Ascending aorta (tissue), 2 donors: ENCODE measurements at regions not wholly inside any gene's neighbourhood (a gene's known extent, or its start where the extent isn't known, plus 50 kb on each side); places are given as distances from the start of the nearest gene placed in this dataset.

Experiments used
- DNase-seq, 2 donors: peaks; one replicate each; pipeline ENCODE4 v3.0.0-alpha.2; 2019; ENCODE audit warnings: low spot score in 2 of 2
- H3K27ac ChIP-seq, 2 donors: fragments of 200-600 bp; sonication (generic); one replicate each; pipeline ENCODE4 v1.5.1; 2016 to 2017; ENCODE audit warnings: mild to moderate bottlenecking in 1 of 2
- H3K27me3 ChIP-seq: fragments of 200-600 bp; sonication (generic); one replicate; pipeline ENCODE4 v1.5.1; 2017
- H3K36me3 ChIP-seq, 2 donors: fragments of 200-600 bp; sonication (generic); one replicate each; pipeline ENCODE4 v1.5.1; 2016
- H3K4me1 ChIP-seq, 2 donors: fragments of 200-600 bp; sonication (generic); one replicate each; pipeline ENCODE4 v1.5.1; 2016 to 2017; ENCODE audit warnings: mild to moderate bottlenecking in 1 of 2
- H3K4me3 ChIP-seq, 2 donors: fragments of 200-600 bp; sonication (generic); one replicate each; pipeline ENCODE4 v1.5.1; 2016 to 2017; ENCODE audit warnings: mild to moderate bottlenecking in 1 of 2
- H3K9me3 ChIP-seq, 2 donors: fragments of 200-600 bp; sonication (generic); one replicate each; pipeline ENCODE4 v1.5.1; 2016
- intact Hi-C: fragments of 100-400 bp; cut with DNase I; formaldehyde crosslinking; loops from one replicate; pipeline ENCODE4 v1.15.1; 2023
- TF ChIP-seq, protein P1 (sequence below), 3 experiments: fragments of 200-600 bp in 2 of 3; fragments of 450-650 bp in 1 of 3; sonication (generic) in 2 of 3; IDR thresholded peaks; one replicate each; pipeline ENCODE4 v1.5.1; 2016 to 2019; ENCODE audit warnings: antibody characterized with exemption in 3 of 3, mild to moderate bottlenecking in 1 of 3, moderate library complexity in 1 of 3

DNA sequence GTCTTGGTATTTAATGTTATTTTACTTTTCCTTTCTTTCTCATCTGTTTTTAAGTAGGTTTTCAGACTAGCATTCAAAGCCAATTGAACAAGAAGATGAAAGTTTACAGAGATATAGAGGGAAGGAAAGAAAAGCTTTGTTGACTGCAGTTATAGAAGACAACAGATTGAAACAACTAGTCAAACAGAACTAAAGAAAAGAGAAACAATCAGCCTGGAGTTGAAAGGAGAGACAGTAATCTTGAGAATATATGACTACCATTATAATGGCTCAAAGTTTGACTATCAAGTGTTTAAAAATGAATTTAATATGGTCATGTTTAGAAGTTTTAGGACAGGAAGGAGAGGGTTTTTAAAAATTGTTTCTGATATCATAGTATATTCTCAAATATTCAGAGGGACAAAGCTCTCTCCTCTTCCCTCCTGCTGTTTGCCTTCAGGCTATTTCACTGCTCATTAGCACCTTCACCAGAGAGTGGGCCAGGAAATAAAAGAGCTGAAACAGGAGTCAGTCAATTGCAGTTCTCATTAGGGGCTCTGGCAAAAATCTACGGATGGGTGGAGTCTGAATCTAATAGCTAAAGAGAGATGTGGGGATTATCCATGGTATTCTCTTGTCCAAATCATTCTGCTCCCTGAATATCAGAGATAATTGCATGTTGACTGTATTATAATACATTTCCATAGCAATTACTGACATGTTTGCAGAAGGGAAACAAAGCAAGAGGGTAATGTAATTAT is 577.8 kb downstream of the BRINP3 start:
- H3K4me3 ChIP-seq: no peak overlapping the region
- no peaks in the 10 kb centered on the region for H3K9me3 ChIP-seq
- no peak overlapping the region for H3K27ac ChIP-seq
- no peaks in the 10 kb centered on the region for H3K27me3 ChIP-seq
- H3K36me3 ChIP-seq: no peaks in the 10 kb centered on the region
- H3K4me1 ChIP-seq: no peaks in the 10 kb centered on the region
- no peak for DNase-seq
- intact Hi-C loops: no loop called here
- TF ChIP-seq, protein P1, sequence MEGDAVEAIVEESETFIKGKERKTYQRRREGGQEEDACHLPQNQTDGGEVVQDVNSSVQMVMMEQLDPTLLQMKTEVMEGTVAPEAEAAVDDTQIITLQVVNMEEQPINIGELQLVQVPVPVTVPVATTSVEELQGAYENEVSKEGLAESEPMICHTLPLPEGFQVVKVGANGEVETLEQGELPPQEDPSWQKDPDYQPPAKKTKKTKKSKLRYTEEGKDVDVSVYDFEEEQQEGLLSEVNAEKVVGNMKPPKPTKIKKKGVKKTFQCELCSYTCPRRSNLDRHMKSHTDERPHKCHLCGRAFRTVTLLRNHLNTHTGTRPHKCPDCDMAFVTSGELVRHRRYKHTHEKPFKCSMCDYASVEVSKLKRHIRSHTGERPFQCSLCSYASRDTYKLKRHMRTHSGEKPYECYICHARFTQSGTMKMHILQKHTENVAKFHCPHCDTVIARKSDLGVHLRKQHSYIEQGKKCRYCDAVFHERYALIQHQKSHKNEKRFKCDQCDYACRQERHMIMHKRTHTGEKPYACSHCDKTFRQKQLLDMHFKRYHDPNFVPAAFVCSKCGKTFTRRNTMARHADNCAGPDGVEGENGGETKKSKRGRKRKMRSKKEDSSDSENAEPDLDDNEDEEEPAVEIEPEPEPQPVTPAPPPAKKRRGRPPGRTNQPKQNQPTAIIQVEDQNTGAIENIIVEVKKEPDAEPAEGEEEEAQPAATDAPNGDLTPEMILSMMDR (IDR thresholded peaks at IDR 0.05): no peak

DNA sequence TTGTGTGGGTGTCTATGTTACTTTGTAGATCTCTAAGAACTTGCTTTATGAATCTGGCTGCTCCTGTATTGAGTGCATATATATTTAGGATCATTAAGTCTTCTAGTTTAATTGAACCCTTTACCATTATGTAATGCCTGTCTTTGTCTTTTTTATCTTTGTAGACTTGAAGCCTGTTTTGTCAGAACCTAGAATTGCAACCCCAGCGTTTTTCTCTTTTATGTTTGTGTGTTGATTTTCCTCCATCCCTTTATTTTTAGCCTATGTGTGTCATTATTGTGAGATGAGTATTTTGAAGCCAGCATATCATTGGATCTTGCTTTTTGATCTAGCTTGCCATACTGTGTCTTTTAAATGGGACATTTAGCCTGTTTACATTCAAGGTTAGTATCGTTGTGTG is 573.2 kb downstream of the BRINP3 start:
- Histone ChIP-seq H3K27ac (no peak overlapping the region), H3K9me3 (no peaks in the 10 kb centered on the region), H3K4me3 (no peak overlapping the region), H3K36me3 (no peaks in the 10 kb centered on the region), H3K27me3 (no peaks in the 10 kb centered on the region), H3K4me1 (no peaks in the 10 kb centered on the region)
- intact Hi-C loops: no loop called here
- TF ChIP-seq, protein P1 (IDR thresholded peaks at IDR 0.05): no peak
- DNase-seq: no peak

DNA sequence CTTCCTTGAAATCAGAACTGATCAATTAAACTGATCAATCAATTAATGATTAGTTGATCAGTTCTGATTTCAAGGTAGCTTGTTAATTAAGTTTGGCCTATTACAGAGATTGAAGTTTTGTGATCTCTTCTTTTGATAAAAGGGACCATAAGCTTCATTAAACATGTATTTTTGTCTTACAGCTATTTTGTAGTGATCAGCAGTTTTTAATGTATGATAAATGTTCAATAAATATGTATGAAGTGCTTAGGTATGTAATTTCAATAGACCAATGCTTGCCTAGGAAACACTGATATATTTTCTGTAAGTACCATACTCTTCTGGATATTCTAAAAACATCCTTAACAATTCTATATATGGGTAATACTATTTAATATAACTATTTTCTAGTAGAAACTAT is 569.6 kb downstream of the BRINP3 start:
- TF ChIP-seq, protein P1 (IDR thresholded peaks at IDR 0.05): no peak
- H3K36me3 ChIP-seq: no peaks in the 10 kb centered on the region
- DNase-seq: no peak
- H3K9me3 ChIP-seq: no peaks in the 10 kb centered on the region
- H3K4me1 ChIP-seq: no peaks in the 10 kb centered on the region
- intact Hi-C loops: no loop called here
- H3K27me3 ChIP-seq: no peaks in the 10 kb centered on the region
- H3K27ac ChIP-seq: no peak overlapping the region
- H3K4me3 ChIP-seq: no peak overlapping the region

DNA sequence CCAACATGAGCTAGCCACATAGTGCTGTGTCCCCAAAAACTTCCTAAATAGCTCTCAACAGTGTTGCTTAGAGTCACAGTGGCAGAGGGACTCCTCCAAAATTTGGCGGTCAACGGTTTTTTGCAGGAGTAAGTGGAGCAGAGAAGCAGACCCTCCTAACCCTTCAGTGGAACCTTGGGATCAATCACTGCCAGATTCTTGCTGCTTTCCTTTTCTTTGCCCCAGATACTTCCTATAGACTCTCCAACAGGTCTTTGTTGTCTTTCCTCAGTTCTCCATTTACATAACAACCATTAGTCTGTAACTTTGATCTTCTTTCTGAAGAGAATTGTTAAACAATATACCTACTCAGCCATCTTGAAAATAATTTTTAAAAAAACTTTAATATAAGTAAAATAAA is 556.1 kb downstream of the BRINP3 start:
- Histone ChIP-seq H3K9me3 (no peaks in the 10 kb centered on the region), H3K27me3 (no peaks in the 10 kb centered on the region), H3K4me1 (no peaks in the 10 kb centered on the region), H3K27ac (no peak overlapping the region), H3K36me3 (no peaks in the 10 kb centered on the region), H3K4me3 (no peak overlapping the region)
- TF ChIP-seq, protein P1 (IDR thresholded peaks at IDR 0.05): no peak
- intact Hi-C loops: no loop called here
- DNase-seq: no peak

DNA sequence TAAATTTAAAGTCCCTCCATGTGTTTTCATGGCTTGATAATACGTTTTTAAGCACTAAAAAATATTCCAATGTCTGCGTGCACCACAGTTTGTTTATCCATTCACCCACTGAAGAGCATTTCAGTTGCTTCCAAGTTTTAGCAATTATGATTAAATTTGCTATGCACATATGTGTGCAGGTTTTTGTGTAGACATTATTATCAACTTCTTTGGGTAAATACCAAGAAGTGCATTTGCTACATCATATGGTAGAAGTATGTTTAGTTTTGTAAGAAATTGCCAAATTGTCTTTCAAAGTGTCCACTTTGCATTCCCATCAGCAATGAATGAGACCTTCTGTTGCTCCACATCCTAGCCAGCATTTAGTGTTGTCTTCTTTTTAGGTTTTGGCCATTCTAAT is 550.0 kb downstream of the BRINP3 start:
- no peaks in the 10 kb centered on the region for H3K4me1 ChIP-seq
- no peak overlapping the region for H3K27ac ChIP-seq
- H3K36me3 ChIP-seq: no peaks in the 10 kb centered on the region
- TF ChIP-seq, protein P1 (IDR thresholded peaks at IDR 0.05): no peak
- no peaks in the 10 kb centered on the region for H3K9me3 ChIP-seq
- DNase-seq: no peak
- H3K4me3 ChIP-seq: no peak overlapping the region
- intact Hi-C loops: no loop called here
- no peaks in the 10 kb centered on the region for H3K27me3 ChIP-seq
